ENCODE measurements at regions not wholly inside any gene's neighbourhood (a gene's known extent, or its start where the extent isn't known, plus 50 kb on each side); places are given as distances from the start of the nearest gene placed in this dataset.

- TF ChIP-seq POLR2AphosphoS5 (IDR thresholded peaks at IDR 0.05; ENCODE audit: low read depth, low read length) (no peak), POLR2A (IDR thresholded peaks at IDR 0.05; ENCODE audit: low read depth, low read length) (no peak), SPI1 (IDR thresholded peaks at IDR 0.05; ENCODE audit: low read depth, low read length) (no peak)
Observed at GRCh38 chr9:101846161-101846560, 107.7 kb upstream of the GRIN3A start.

Data from GM12891 (cell line).